LNCAP (cell line): ENCODE measurements at regions not wholly inside any gene's neighbourhood (a gene's known extent, or its start where the extent isn't known, plus 50 kb on each side); places are given as distances from the start of the nearest gene placed in this dataset.

Experiments
- TF ChIP-seq, protein P1 (sequence below): fragments of 450-650 bp; IDR thresholded peaks from 2 replicates; pipeline ENCODE4 v1.5.1; 2017; ENCODE audit warnings: mild to moderate bottlenecking

- TF ChIP-seq, protein P1, sequence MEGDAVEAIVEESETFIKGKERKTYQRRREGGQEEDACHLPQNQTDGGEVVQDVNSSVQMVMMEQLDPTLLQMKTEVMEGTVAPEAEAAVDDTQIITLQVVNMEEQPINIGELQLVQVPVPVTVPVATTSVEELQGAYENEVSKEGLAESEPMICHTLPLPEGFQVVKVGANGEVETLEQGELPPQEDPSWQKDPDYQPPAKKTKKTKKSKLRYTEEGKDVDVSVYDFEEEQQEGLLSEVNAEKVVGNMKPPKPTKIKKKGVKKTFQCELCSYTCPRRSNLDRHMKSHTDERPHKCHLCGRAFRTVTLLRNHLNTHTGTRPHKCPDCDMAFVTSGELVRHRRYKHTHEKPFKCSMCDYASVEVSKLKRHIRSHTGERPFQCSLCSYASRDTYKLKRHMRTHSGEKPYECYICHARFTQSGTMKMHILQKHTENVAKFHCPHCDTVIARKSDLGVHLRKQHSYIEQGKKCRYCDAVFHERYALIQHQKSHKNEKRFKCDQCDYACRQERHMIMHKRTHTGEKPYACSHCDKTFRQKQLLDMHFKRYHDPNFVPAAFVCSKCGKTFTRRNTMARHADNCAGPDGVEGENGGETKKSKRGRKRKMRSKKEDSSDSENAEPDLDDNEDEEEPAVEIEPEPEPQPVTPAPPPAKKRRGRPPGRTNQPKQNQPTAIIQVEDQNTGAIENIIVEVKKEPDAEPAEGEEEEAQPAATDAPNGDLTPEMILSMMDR, result no peak
Observed at GRCh38 chr17:73738751-73739575, 94.7 kb upstream of the SDK2 start.

- TF ChIP-seq, protein P1, result no peak
Observed at GRCh38 chr17:73740370-73740769, 96.1 kb upstream of the SDK2 start.

GRCh38 chr17:73742948-73743381, 98.7 kb upstream of the SDK2 start:
- TF ChIP-seq, protein P1, result no peak

DNA sequence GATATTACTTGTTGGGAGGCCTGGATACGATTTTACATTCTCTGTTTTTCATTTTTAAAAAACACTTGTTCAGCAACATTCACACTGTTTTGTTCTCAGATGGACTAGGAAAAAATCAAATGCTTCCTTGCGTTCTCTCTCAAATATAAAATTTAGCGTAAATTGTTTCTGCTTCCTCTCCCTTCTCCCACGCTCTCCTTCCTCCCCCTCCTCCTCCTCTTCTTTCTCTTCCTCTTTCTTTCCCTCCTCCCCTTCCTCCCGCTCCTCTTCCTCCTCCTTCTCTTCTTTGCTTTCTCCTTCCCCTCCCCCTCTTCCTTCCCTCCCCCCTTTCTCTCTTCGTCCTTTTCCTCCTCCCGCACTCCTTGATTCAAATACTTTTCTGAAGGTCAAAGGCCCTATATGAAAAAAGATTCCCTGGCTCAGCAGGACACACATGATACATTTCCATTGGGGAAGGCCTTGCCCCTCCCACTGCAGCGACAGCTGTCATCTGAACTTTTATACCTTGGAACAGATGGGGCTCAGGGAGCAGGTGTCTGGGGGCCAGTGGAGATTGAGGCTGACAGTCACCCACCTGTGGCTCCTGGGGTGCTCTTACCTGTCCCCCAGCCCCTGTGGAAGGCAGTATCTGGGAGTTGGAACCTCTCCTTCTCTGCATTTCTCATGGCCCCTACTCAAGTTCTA, 99.4 kb upstream of the SDK2 start:
- TF ChIP-seq, protein P1, result no peak

DNA sequence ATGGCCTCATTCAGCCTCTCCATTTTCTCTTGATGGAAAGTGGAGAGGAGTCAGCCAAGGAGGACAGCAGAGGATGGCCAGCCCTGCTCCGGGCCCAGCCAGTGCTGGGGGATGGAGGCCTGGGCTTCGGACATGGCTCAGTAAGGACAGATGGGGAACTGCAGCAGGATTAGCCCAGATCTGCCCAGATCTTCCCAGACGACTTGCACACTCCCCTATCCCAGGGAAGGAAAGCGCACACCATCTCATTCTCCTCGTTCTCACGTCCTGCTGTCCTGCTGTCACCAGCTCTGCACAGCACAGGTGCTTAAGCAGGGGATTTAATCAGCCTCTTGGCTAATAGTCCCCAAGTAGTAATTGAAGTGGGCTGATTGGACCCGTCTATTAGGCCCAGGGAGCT, 100.2 kb upstream of the SDK2 start:
- TF ChIP-seq, protein P1, result no peak

- TF ChIP-seq, protein P1, result no peak
Observed at GRCh38 chr17:73746314-73747073, 102.2 kb upstream of the SDK2 start.

- TF ChIP-seq, protein P1, result no peak
Observed at GRCh38 chr17:73747221-73748002, 103.2 kb upstream of the SDK2 start.
